H9 (cell line): ENCODE measurements at regions not wholly inside any gene's neighbourhood (a gene's known extent, or its start where the extent isn't known, plus 50 kb on each side); places are given as distances from the start of the nearest gene placed in this dataset.

Experiments
- DNase-seq: peaks from one replicate; pipeline ENCODE4 v3.0.0-alpha.2; 2017
- H2AFZ ChIP-seq: one replicate; pipeline ENCODE4 v1.6.1; 2013; ENCODE audit warnings: mild to moderate bottlenecking, low read length, control low read depth, moderate library complexity
- H2AK5ac ChIP-seq: 2 replicates; pipeline ENCODE4 v1.6.1; 2013; ENCODE audit warnings: low read length, control low read depth, mixed read lengths; ENCODE audit not compliant: insufficient read length
- H2BK120ac ChIP-seq: one replicate; pipeline ENCODE4 v1.6.1; 2013; ENCODE audit warnings: low read depth, mild to moderate bottlenecking, low read length, control low read depth, inconsistent platforms; ENCODE audit not compliant: poor library complexity, severe bottlenecking
- H2BK12ac ChIP-seq: 2 replicates; pipeline ENCODE4 v1.6.1; 2013; ENCODE audit warnings: low read length, control low read depth, mixed read lengths, low read depth; ENCODE audit not compliant: insufficient read length
- H2BK15ac ChIP-seq: 2 replicates; pipeline ENCODE4 v1.6.1; 2013; ENCODE audit warnings: low read depth, low read length, control low read depth
- H2BK20ac ChIP-seq: one replicate; pipeline ENCODE4 v1.6.1; 2013; ENCODE audit warnings: low read depth, mild to moderate bottlenecking, low read length, control low read depth, inconsistent platforms; ENCODE audit not compliant: poor library complexity, severe bottlenecking
- H2BK5ac ChIP-seq: 2 replicates; pipeline ENCODE4 v1.6.1; 2013; ENCODE audit warnings: low read length, control low read depth, mixed read lengths; ENCODE audit not compliant: insufficient read length
- H3K14ac ChIP-seq: 2 replicates; pipeline ENCODE4 v1.6.1; 2013; ENCODE audit warnings: low read length, control low read depth; ENCODE audit not compliant: insufficient read depth
- H3K18ac ChIP-seq: 2 replicates; pipeline ENCODE4 v1.6.1; 2013; ENCODE audit warnings: low read depth, mild to moderate bottlenecking, mixed read lengths, low read length, control low read depth; ENCODE audit not compliant: insufficient read length
- H3K23ac ChIP-seq: 2 replicates; pipeline ENCODE4 v1.6.1; 2013; ENCODE audit warnings: low read length, control low read depth, mixed read lengths, low read depth; ENCODE audit not compliant: insufficient read length
- H3K23me2 ChIP-seq: 2 replicates; pipeline ENCODE4 v1.6.1; 2013; ENCODE audit warnings: low read depth, mild to moderate bottlenecking, mixed read lengths, low read length, control low read depth; ENCODE audit not compliant: insufficient read length, poor library complexity, severe bottlenecking
- H3K27ac ChIP-seq: 2 replicates; pipeline ENCODE4 v1.5.1; 2013; ENCODE audit warnings: low read length, control low read depth, mixed read lengths, low read depth; ENCODE audit not compliant: insufficient read length
- H3K27me3 ChIP-seq: 2 replicates; pipeline ENCODE4 v1.6.1; 2013; ENCODE audit warnings: low read length, control low read depth, inconsistent platforms; ENCODE audit not compliant: insufficient read depth
- H3K4ac ChIP-seq: 2 replicates; pipeline ENCODE4 v1.6.1; 2013; ENCODE audit warnings: low read depth, mild to moderate bottlenecking, control low read depth, inconsistent platforms, low read length, moderate library complexity
- H3K4me1 ChIP-seq: 2 replicates; pipeline ENCODE4 v1.6.1; 2013; ENCODE audit warnings: low read length, control low read depth, inconsistent platforms; ENCODE audit not compliant: insufficient read depth
- H3K4me2 ChIP-seq: 2 replicates; pipeline ENCODE4 v1.6.1; 2013; ENCODE audit warnings: low read length, control low read depth, mixed read lengths; ENCODE audit not compliant: insufficient read length, insufficient read depth
- H3K56ac ChIP-seq: 2 replicates; pipeline ENCODE4 v1.6.1; 2013; ENCODE audit warnings: low read depth, mild to moderate bottlenecking, mixed read lengths, low read length, control low read depth; ENCODE audit not compliant: insufficient read length
- H3K79me1 ChIP-seq: 2 replicates; pipeline ENCODE4 v1.6.1; 2013; ENCODE audit warnings: low read depth, mild to moderate bottlenecking, moderate library complexity, low read length, control low read depth, inconsistent platforms; ENCODE audit not compliant: insufficient read depth, poor library complexity, severe bottlenecking
- H3K79me2 ChIP-seq: 2 replicates; pipeline ENCODE4 v1.6.1; 2013; ENCODE audit warnings: low read length, control low read depth, inconsistent platforms; ENCODE audit not compliant: insufficient read depth
- H3K9ac ChIP-seq: 2 replicates; pipeline ENCODE4 v1.6.1; 2013; ENCODE audit warnings: low read length, control low read depth, mixed read lengths; ENCODE audit not compliant: insufficient read length; ENCODE audit errors: extremely low read depth
- H3K9me3 ChIP-seq: one replicate; pipeline ENCODE4 v1.6.1; 2013; ENCODE audit warnings: low read depth, low read length, inconsistent platforms; ENCODE audit not compliant: control insufficient read depth
- H3T11ph ChIP-seq: one replicate; pipeline ENCODE4 v1.6.1; 2013; ENCODE audit warnings: mild to moderate bottlenecking, low read length, control low read depth, inconsistent platforms
- H4K20me1 ChIP-seq: one replicate; pipeline ENCODE4 v1.6.1; 2013; ENCODE audit not compliant: control insufficient read depth, insufficient read length, insufficient read depth
- H4K5ac ChIP-seq: 2 replicates; pipeline ENCODE4 v1.6.1; 2013; ENCODE audit warnings: low read depth, mild to moderate bottlenecking, mixed read lengths, low read length, control low read depth; ENCODE audit not compliant: insufficient read length
- H4K8ac ChIP-seq: replicated peaks from 2 replicates; pipeline ENCODE4 v1.6.1; 2013; ENCODE audit warnings: low read length, control low read depth, mixed read lengths, low read depth; ENCODE audit not compliant: insufficient read length
- H4K91ac ChIP-seq: 2 replicates; pipeline ENCODE4 v1.6.1; 2013; ENCODE audit warnings: low read depth, mild to moderate bottlenecking, moderate library complexity, mixed read lengths, low read length, control low read depth; ENCODE audit not compliant: insufficient read length
- H3K27ac Mint-ChIP-seq, 3 experiments: 2 replicates in 2 of 3; 3 replicates in 1 of 3; pipeline ENCODE4 v1.8.0; 2020 to 2021; ENCODE audit warnings: mixed read lengths in 3 of 3, mild to moderate bottlenecking in 1 of 3, moderate library complexity in 1 of 3
- H3K27me3 Mint-ChIP-seq: 2 replicates; pipeline ENCODE4 v1.8.0; 2021; ENCODE audit warnings: low read depth, mild to moderate bottlenecking, moderate library complexity, mixed read lengths
- H3K36me3 Mint-ChIP-seq, 3 experiments: 2 replicates in 2 of 3; 3 replicates in 1 of 3; pipeline ENCODE4 v1.8.0; 2020 to 2021; ENCODE audit warnings: low read depth in 3 of 3, mixed read lengths in 3 of 3; ENCODE audit not compliant: insufficient read depth in 1 of 3
- H3K4me1 Mint-ChIP-seq, 2 experiments: 2 replicates each; pipeline ENCODE4 v1.8.0; 2020; ENCODE audit warnings: mixed read lengths in 2 of 2
- H3K4me3 Mint-ChIP-seq, 2 experiments: 2 replicates in 1 of 2; 3 replicates in 1 of 2; pipeline ENCODE4 v1.8.0; 2020 to 2021; ENCODE audit warnings: mild to moderate bottlenecking in 2 of 2, mixed read lengths in 2 of 2, moderate library complexity in 1 of 2
- H3K9me3 Mint-ChIP-seq, 2 experiments: 2 replicates in 1 of 2; 3 replicates in 1 of 2; pipeline ENCODE4 v1.8.0; 2020; ENCODE audit warnings: mild to moderate bottlenecking in 2 of 2, mixed read lengths in 2 of 2, moderate library complexity in 1 of 2
- WGBS: extraction: QIAGEN DNeasy Blood & Tissue Kit; methylation state at CpG from one replicate; pipeline ENCODE4 v1.1.7; 2013; ENCODE audit warnings: missing lambda C conversion rate, low lambda C conversion rate, mixed read lengths; ENCODE audit not compliant: insufficient read length; ENCODE audit errors: extremely low coverage; 5-methylcytosine and 5-hydroxymethylcytosine counted together
- TF ChIP-seq, protein P1 (sequence below): fragments of 200-600 bp; sonication (generic); conservative IDR thresholded peaks from 3 replicates; pipeline ENCODE4 v1.8.0; 2021; ENCODE audit warnings: antibody characterized with exemption, mild to moderate bottlenecking

DNA sequence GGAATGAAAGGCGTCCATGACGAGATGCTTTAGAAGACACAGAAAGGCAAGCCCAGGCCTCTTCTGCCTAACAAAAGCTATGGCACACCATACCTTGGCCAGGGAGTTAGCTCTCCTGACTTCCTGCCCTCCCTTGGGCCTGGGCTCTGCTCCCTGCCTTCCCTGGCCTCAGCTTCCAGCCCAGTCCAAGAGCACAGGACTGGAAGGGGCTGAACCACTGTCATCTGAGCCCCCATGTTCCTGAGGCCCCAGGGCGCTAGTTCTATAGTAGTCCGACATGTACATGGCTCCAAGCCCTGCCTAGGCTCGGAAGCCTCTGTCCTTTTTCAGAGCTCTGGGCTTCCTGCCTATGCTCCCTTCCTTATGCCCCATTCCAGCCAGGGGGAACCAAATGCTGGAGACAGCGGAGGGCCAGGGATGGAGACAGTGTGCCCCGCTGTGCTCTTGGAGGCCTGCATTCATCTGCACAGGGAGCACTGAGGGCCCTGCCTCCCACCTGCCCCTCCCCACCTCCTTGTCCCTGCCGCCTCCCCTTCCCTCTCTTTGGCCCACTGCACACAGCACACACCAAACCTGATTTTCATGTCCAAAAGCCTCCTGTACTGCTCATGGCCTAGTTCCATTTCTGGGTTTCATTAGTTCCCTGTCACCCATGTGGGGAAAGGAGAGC is 240.1 kb downstream of the RHOU start:
- H2BK120ac ChIP-seq, result no peak overlapping the region
- no peak overlapping the region for H2AFZ ChIP-seq
- H2BK5ac ChIP-seq, result no peak overlapping the region
- no peak overlapping the region for H3K4ac ChIP-seq
- H2AK5ac ChIP-seq, result no peak overlapping the region
- H2BK15ac ChIP-seq, result no peak overlapping the region
- no peak overlapping the region for H2BK20ac ChIP-seq
- H3K27me3 ChIP-seq, result no peaks in the 10 kb centered on the region
- H3K4me2 ChIP-seq, result no peak overlapping the region
- H3K18ac ChIP-seq, result no peak overlapping the region
- H3T11ph ChIP-seq, result no peak overlapping the region
- H3K27ac Mint-ChIP-seq, result no peak overlapping the region
- no peak overlapping the region for H4K5ac ChIP-seq
- H3K27me3 Mint-ChIP-seq, result peaks cover 4% of the 10 kb centered on the region
- no peaks in the 10 kb centered on the region for H3K9me3 ChIP-seq
- H3K56ac ChIP-seq, result no peak overlapping the region
- TF ChIP-seq, protein P1, sequence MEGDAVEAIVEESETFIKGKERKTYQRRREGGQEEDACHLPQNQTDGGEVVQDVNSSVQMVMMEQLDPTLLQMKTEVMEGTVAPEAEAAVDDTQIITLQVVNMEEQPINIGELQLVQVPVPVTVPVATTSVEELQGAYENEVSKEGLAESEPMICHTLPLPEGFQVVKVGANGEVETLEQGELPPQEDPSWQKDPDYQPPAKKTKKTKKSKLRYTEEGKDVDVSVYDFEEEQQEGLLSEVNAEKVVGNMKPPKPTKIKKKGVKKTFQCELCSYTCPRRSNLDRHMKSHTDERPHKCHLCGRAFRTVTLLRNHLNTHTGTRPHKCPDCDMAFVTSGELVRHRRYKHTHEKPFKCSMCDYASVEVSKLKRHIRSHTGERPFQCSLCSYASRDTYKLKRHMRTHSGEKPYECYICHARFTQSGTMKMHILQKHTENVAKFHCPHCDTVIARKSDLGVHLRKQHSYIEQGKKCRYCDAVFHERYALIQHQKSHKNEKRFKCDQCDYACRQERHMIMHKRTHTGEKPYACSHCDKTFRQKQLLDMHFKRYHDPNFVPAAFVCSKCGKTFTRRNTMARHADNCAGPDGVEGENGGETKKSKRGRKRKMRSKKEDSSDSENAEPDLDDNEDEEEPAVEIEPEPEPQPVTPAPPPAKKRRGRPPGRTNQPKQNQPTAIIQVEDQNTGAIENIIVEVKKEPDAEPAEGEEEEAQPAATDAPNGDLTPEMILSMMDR, result no peak
- H3K4me3 Mint-ChIP-seq, result no peak overlapping the region
- H3K79me1 ChIP-seq, result no peaks in the 10 kb centered on the region
- H3K36me3 Mint-ChIP-seq, result no peaks in the 10 kb centered on the region; a peak in 1 of 7 replicates
- H4K91ac ChIP-seq, result no peak overlapping the region
- H3K23me2 ChIP-seq, result no peaks in the 10 kb centered on the region
- no peak overlapping the region for H3K23ac ChIP-seq
- H3K9me3 Mint-ChIP-seq, result no peaks in the 10 kb centered on the region; a peak in 1 of 5 replicates
- no peaks in the 10 kb centered on the region for H3K79me2 ChIP-seq
- H2BK12ac ChIP-seq, result no peak overlapping the region
- DNase-seq, result no peak
- H4K20me1 ChIP-seq, result no peaks in the 10 kb centered on the region
- no peaks in the 10 kb centered on the region; the same call in 1 of the 2 replicates for H3K4me1 ChIP-seq
- H3K14ac ChIP-seq, result no peak overlapping the region
- H3K4me1 Mint-ChIP-seq, result peaks cover 37 to 38% of the 10 kb centered on the region in 2 experiments
- H4K8ac ChIP-seq, result no peak overlapping the region
- no peak overlapping the region for H3K9ac ChIP-seq
- H3K27ac ChIP-seq, result no peak overlapping the region
- no CpG with 5 or more reads among the region's 8 CpGs for WGBS
